Epidermal melanocyte (primary cell): ENCODE measurements at regions not wholly inside any gene's neighbourhood (a gene's known extent, or its start where the extent isn't known, plus 50 kb on each side); places are given as distances from the start of the nearest gene placed in this dataset.

ENCODE experiments used
- DNase-seq: peaks from one replicate; pipeline ENCODE4 v3.0.0; 2011; ENCODE audit warnings: low spot score; ENCODE audit not compliant: insufficient read length

GRCh38 chr3:82764521-82764920, 1003.1 kb upstream of the GBE1 start:
- DNase-seq, result no peak

DNA sequence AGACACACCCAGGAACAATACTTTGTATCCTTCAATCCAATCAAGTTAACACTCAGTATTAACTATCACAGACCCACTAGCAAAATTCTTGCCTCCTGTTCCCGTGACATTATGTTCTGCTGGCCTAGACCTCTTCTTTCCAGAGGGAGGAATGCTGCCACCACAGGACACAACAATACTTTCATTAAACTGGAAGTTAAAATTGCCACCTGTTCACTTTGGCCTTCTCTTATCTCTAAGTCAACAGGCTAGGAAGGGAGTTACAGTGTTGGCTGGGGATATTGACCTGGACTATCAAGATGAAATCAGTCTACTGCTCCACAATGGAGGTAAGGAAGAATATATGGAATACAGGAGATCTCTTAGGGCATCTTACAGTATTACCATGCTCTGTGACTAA, 1000.4 kb upstream of the GBE1 start:
- no peak for DNase-seq

GRCh38 chr3:82745544-82745943, 984.1 kb upstream of the GBE1 start:
- no peak for DNase-seq

DNA sequence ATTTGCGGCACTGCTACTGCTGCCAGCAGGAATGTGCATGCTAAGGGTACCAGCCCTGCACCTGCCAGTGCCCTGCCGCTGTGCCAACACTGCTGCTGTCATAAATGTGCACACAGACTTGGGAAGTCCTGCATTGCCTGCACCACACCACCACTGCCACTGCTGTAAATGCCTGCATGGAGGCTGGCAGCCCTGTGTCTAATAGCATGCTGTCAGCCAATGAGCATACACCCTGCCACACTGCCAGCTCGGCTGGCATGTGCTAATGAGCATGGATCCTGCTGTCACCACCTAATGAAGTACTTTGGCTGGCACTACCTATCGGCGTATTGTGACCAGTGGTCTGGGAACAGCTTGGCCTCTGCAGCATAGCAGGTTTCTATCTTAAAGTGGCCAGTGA, 981.8 kb upstream of the GBE1 start:
- DNase-seq, result no peak

GRCh38 chr3:82741346-82741745, 979.9 kb upstream of the GBE1 start:
- no peak for DNase-seq

DNA sequence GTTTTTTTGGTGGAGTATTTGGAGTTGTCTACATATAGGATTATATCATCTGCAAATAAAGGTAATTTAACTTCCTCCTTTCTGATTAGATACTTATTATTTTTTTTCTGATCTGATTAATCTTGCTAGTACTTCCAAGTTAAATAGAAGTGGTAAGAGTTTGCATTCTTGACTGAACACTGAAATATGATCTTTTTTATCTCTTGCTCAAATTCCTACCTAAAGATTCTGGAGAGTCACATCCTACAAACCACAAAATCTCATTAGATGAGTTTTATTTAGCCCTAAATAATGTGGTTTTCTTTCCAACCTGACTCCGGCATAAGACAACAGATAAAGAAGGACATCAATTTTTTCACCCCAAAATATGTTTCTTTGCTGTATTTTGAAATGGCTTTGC, 977.9 kb upstream of the GBE1 start:
- no peak for DNase-seq

DNA sequence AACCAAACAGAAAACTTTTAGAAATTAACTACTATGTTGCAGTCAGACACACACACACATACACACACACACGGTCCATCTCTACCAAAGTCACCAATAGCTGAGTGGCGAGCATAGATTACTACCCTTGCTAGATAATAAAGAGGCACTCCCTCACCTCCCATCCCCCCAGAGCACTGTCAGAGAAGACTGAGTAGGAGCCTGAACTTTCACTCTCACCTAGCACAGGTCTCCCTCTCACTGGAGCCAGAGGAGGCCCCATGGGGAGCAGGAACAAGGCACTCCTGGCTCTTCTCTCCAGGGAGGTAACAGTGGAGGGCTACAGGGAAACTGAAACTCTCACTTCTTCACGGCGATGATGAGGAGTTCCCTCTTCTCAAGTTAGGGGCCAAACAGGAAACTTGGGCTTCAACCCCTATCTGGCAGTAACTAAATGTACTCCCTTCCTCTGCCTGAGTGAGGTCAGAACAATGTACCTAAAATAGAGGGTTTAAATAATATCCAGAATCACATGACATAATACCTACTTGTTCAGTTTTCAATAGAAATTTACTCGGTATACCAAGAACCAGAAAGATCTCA, 975.3 kb upstream of the GBE1 start:
- DNase-seq, result no peak

DNA sequence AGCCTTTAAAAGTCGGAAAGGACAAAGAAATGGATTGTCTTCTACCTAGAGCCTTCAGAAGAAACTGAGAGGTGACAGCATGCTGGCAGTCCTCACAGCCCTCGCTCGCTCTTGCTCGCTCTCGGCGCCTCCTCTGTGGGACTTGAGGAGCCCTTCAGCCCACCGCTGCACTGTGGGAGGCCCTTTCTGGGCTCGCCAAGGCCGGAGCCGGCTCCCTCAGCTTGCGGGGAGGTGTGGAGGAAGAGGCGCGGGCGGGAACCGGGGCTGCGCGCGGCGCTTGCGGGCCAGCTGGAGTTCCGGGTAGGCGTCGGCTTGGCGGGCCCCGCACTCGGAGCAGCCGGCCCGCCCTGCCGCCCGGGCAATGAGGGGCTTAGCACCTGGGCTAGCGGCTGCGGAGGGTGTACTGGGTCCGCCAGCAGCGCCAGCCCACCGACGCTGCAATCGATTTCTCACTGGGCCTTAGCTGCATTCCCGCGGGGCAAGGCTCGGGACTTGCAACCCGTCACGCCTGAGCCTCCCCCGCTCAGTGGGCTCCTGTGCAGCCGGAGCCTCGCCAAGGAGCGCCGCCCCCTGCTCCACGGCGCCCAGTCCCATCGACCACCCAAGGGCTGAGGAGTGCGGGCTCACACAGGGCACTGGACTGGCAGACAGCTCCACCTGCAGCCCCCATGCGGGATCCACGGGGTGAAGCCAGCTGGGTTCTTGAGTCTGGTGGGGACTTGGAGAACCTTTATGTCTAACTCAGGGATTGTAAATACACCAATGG, 953.8 kb upstream of the GBE1 start:
- no peak for DNase-seq

- no peak for DNase-seq
These were observed 945.6 kb upstream of the GBE1 start for GRCh38 chr3:82707035-82707434.

DNA sequence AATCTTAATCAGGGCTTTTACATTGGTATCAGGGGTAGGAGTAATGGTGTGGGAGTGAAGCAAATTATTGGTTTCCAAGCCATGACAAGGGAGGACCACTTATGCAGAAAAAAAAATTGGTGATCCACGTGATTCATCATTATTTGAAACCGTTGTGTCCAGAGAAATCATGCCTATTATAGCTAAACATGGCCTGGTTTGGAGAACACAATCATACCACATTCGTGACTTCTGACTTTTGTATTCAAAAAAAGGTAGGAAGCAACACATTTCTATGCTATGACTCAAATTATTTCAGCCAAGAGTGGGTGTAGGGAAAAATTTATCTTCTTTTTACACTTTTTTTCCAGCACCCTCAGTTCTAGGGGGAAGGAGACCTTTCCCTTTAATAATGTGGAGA, 924.3 kb upstream of the GBE1 start:
- DNase-seq, result no peak

GRCh38 chr3:82676356-82677026, 915.0 kb upstream of the GBE1 start:
- DNase-seq, result no peak

DNA sequence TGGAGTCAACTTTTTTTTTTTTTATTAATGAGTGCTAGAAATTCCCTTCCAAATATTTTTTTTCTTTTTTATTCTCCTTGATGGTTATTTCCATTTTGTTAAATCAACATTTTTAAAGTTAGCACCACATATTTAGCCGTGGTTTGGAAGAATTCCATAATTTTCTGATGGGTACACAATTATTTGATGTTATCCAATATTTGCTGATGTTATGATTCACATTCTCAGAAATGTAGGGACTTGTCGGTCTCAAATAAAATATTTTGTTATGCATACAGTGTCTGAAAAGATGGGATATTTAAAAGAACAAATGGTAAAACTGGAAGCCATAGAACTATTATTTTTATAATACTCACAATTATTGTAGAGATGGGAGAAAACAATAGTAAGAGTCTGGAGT, 911.5 kb upstream of the GBE1 start:
- no peak for DNase-seq

- no peak for DNase-seq
These were observed 910.0 kb upstream of the GBE1 start for GRCh38 chr3:82671466-82671865.

DNA sequence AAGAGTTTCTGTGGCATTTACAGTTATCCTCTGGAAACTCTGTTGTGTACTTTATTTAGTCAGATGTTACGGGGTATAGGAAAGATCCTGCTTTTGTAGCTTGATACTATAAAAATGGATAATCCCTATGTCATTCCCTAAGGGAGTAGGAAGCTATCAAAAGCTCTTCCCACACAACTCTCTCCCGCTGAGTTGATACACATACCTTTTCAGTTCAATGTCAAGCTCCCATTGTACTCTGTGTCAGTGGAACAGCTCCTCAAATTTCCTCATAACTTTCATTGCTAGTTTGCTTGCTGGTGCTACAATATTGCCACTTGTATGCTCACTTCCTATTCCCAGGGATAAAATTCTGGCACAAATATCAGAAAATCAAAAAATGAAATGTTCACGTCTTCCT, 893.3 kb upstream of the GBE1 start:
- no peak for DNase-seq

- DNase-seq, result no peak
These were observed 882.5 kb upstream of the GBE1 start for GRCh38 chr3:82643948-82644347.

- DNase-seq, result no peak
These were observed 880.3 kb upstream of the GBE1 start for GRCh38 chr3:82641701-82642100.

DNA sequence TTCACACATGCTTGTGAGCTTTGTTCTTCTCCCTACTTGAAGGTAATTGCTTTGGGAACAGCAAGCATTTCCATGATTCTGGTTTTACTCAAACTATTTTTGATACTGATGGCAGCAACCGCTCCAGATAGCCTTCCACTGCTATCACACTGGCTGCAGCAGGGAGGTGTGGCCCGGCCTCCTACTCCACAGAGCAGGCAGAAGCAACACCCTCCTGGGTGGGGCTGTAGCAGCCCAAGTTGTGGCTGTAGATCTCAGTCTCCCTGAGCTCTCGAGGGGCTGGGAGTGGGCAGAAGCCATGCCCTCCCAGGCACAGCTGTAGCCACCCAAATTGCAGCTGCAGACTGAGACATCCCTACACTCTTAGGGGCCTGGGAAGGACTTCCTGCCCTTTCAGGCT, 878.8 kb upstream of the GBE1 start:
- no peak for DNase-seq

GRCh38 chr3:82637574-82637973, 876.1 kb upstream of the GBE1 start:
- no peak for DNase-seq

DNA sequence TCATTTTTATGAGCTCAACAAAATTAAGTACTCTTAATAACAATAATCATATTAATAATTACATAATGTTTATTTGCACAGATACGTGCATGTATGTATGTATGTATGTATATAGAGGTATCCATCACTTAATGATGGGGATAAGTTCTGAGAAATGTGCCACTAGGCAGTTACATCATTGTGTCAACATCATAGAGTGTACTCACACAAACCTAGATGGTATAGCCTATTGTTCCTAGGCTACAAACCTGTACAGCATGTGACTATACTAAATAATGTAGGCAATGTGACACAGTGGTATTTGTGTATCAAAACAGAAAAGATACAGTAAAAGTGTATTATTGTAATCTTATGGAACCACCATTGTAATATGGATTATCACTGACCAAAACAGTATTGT, 874.7 kb upstream of the GBE1 start:
- no peak for DNase-seq

GRCh38 chr3:82633319-82633718, 871.9 kb upstream of the GBE1 start:
- DNase-seq, result no peak

- no peak for DNase-seq
These were observed 868.5 kb upstream of the GBE1 start for GRCh38 chr3:82629937-82630336.

DNA sequence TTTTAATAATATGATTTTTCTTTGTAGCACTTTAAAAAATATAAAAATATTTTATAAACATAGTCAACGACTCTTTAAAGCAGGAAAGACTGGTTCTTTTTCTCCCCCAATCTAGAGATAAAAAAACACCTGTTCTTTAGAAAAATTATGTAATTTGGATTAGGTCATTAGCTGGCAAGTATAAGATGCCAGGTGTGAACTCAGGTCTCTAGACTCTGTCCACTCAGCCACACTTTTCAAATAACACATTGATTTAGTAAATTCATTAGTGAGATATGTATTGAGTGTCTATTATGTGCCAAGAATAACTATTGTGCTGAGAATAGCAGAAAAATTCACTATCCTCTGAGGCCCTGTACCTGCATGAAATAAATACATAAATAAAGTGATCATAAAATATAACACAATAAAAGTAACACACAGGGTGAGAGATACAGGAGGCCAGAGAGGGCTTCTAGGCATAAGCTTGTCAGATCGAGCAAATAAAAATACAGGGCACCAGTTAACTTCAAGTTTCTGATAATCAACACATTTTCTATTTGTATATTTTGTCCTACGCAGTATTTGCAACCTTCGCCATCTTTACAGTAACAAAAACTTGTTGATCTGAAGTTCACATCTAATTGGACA, 867.1 kb upstream of the GBE1 start:
- DNase-seq, result no peak
